SW480 (cell line): ENCODE measurements at regions not wholly inside any gene's neighbourhood (a gene's known extent, or its start where the extent isn't known, plus 50 kb on each side); places are given as distances from the start of the nearest gene placed in this dataset.
"Not testable (repeated sequence)": the region's sequence is repeated elsewhere in the genome, so short reads cannot be mapped to it uniquely, and the experiment has no call there.

ENCODE experiments used
- DNase-seq: peaks from one replicate; pipeline ENCODE4 v3.0.0-alpha.2; 2016; ENCODE audit warnings: low spot score

- DNase-seq: no peak
Observed at GRCh38 chr7:114364151-114364550, 50.5 kb upstream of the FOXP2 start.

GRCh38 chr7:114363292-114363691 is 51.3 kb upstream of the FOXP2 start:
- no peak for DNase-seq

GRCh38 chr7:114358911-114359310 is 55.7 kb upstream of the FOXP2 start:
- DNase-seq: no peak

- no peak for DNase-seq
Observed at GRCh38 chr7:114356133-114356532, 58.5 kb upstream of the FOXP2 start.

- no peak for DNase-seq
Observed at GRCh38 chr7:114354306-114354705, 60.3 kb upstream of the FOXP2 start.

GRCh38 chr7:114345494-114345893 is 69.1 kb upstream of the FOXP2 start:
- DNase-seq: peak; percentile 46

GRCh38 chr7:114343949-114344708 is 70.5 kb upstream of the FOXP2 start:
- no peak for DNase-seq

GRCh38 chr7:114342431-114343179 is 72.0 kb upstream of the FOXP2 start:
- DNase-seq: no peak

- no peak for DNase-seq
Observed at GRCh38 chr7:114341648-114342047, 73.0 kb upstream of the FOXP2 start.

GRCh38 chr7:114334989-114335388 is 79.6 kb upstream of the FOXP2 start:
- DNase-seq: no peak

GRCh38 chr7:114329458-114329857 is 85.2 kb upstream of the FOXP2 start:
- DNase-seq: not testable (repeated sequence)

GRCh38 chr7:114317450-114318098 is 97.0 kb upstream of the FOXP2 start:
- no peak for DNase-seq

GRCh38 chr7:114312649-114313048 is 102.0 kb upstream of the FOXP2 start:
- DNase-seq: no peak

GRCh38 chr7:114310345-114311110 is 104.1 kb upstream of the FOXP2 start:
- no peak for DNase-seq

GRCh38 chr7:114309729-114310128 is 104.9 kb upstream of the FOXP2 start:
- DNase-seq: no peak

GRCh38 chr7:114303301-114303700 is 111.3 kb upstream of the FOXP2 start:
- no peak for DNase-seq

GRCh38 chr7:114302858-114303257 is 111.8 kb upstream of the FOXP2 start:
- no peak for DNase-seq

- no peak for DNase-seq
Observed at GRCh38 chr7:114298011-114298410, 116.6 kb upstream of the FOXP2 start.

- DNase-seq: no peak
Observed at GRCh38 chr7:114297121-114297520, 117.5 kb upstream of the FOXP2 start.

GRCh38 chr7:114295522-114295921 is 119.1 kb upstream of the FOXP2 start:
- no peak for DNase-seq

GRCh38 chr7:114294036-114294435 is 120.6 kb upstream of the FOXP2 start:
- DNase-seq: no peak

GRCh38 chr7:114293289-114294012 is 121.2 kb upstream of the FOXP2 start:
- DNase-seq: no peak
